ENCODE measurements at regions not wholly inside any gene's neighbourhood (a gene's known extent, or its start where the extent isn't known, plus 50 kb on each side); places are given as distances from the start of the nearest gene placed in this dataset.

DNA sequence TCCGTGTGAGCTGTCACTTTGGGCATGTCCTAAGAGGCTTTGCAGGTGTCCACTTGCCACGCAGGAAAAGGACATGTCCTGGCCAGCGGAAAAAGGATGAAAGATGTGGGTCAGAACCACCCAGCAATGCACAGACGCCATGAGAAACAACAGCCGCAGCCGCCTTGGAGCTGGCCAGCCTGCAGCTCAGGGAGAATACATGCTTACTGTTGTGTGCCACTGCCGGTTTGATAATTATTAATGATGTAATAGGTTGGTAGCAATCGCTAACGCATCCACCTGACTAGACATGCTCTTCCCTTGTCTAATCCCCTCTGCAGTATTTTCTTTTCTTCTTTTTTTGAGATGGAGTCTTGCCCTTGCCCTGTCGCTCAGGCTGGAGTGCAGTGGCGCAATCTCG lies 221.7 kb downstream of the HAUS1 start:
- Histone ChIP-seq H3K36me3 (ENCODE audit: control insufficient read depth, insufficient read depth, low read length) (no peaks in the 10 kb centered on the region), H3K27me3 (ENCODE audit: control insufficient read depth, insufficient read depth, low read length) (no peaks in the 10 kb centered on the region), H3K4me3 (ENCODE audit: low read depth, low read length) (no peak overlapping the region)
- TF ChIP-seq, protein P1, sequence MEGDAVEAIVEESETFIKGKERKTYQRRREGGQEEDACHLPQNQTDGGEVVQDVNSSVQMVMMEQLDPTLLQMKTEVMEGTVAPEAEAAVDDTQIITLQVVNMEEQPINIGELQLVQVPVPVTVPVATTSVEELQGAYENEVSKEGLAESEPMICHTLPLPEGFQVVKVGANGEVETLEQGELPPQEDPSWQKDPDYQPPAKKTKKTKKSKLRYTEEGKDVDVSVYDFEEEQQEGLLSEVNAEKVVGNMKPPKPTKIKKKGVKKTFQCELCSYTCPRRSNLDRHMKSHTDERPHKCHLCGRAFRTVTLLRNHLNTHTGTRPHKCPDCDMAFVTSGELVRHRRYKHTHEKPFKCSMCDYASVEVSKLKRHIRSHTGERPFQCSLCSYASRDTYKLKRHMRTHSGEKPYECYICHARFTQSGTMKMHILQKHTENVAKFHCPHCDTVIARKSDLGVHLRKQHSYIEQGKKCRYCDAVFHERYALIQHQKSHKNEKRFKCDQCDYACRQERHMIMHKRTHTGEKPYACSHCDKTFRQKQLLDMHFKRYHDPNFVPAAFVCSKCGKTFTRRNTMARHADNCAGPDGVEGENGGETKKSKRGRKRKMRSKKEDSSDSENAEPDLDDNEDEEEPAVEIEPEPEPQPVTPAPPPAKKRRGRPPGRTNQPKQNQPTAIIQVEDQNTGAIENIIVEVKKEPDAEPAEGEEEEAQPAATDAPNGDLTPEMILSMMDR (IDR thresholded peaks at IDR 0.05; ENCODE audit: insufficient read depth, low read length, poor library complexity, severe bottlenecking) = no peak
- DNase-seq (ENCODE audit: low read depth) = no peak

DNA sequence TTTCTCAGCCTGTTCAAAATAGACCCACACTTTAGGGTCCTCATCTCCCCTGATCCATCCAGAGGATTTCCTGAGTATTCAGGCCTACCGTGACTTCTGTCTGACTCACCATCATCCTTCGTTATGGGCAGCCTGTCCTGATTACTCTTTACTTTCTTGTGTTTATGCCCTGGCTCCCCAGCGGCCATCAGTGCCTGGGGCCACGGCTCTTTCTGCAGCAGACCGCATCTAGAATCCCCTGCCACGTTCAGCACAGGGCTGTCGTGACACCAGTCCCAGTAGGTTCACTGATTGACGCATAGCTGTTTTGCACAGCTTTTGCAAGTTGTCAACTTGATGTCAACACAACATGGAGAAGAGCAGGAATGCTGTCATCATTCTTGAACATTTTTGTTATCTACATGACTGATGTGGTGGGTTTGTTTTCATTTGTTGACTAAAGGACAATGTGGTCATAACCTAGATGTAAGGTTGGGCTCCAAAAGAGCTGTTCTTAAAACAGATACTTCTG lies 225.6 kb downstream of the HAUS1 start:
- no peak overlapping the region for H3K4me3 ChIP-seq (ENCODE audit: low read depth, low read length)
- DNase-seq (ENCODE audit: low read depth) = no peak
- H3K27me3 ChIP-seq (ENCODE audit: control insufficient read depth, insufficient read depth, low read length) = peaks cover 19% of the 10 kb centered on the region
- TF ChIP-seq, protein P1 (IDR thresholded peaks at IDR 0.05; ENCODE audit: insufficient read depth, low read length, poor library complexity, severe bottlenecking) = no peak
- no peaks in the 10 kb centered on the region for H3K36me3 ChIP-seq (ENCODE audit: control insufficient read depth, insufficient read depth, low read length)

DNA sequence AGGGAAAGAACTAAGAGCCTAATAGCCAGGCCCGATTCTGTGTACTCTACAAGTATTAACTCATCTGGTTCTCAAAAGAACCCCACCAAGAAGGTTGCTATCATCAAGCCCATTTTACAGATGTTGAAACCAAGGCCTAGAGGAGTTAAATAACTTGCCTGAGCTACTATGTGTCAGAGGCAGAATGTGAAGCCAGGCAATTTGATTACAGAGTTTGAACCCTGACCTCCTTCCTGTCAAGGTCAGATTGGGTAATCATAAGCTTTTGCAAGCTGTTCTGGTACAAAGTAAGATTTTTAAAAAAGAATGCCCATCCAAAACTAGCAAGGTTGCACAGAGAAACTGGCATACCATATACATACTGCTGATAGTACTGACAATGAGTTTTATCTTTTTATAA lies 227.1 kb downstream of the HAUS1 start:
- no peak for DNase-seq (ENCODE audit: low read depth)
- H3K4me3 ChIP-seq (ENCODE audit: low read depth, low read length) = no peak overlapping the region
- H3K36me3 ChIP-seq (ENCODE audit: control insufficient read depth, insufficient read depth, low read length) = no peaks in the 10 kb centered on the region
- TF ChIP-seq, protein P1 (IDR thresholded peaks at IDR 0.05; ENCODE audit: insufficient read depth, low read length, poor library complexity, severe bottlenecking) = no peak
- peaks cover 28% of the 10 kb centered on the region for H3K27me3 ChIP-seq (ENCODE audit: control insufficient read depth, insufficient read depth, low read length)

DNA sequence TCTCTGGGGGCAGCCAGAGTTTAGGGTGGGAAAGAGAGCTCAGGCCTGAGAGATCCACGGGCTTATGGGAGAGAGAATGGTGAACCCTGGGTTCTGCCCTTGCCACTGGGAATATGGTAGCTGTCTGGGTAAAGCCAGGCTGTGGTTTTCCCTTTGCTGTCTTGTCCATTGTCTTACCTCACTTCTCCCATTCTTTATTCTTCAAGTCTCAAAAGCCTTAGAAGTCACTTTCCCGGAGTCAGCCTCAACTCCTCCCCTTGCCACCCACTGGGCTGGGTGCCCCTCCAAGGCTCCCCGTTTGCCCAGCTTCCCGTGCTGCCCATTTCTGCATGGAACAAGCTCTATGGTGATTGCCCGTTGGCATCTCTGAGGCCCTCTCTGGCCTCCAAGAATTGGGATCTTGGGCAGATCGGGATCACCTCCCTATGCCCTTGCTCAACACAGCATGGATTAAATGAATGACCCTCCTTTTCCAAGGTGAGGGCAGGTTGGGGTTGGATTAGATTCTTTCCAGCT lies 228.2 kb downstream of the HAUS1 start:
- Histone ChIP-seq H3K4me3 (ENCODE audit: low read depth, low read length) (no peak overlapping the region), H3K27me3 (ENCODE audit: control insufficient read depth, insufficient read depth, low read length) (peaks cover 28% of the 10 kb centered on the region), H3K36me3 (ENCODE audit: control insufficient read depth, insufficient read depth, low read length) (no peaks in the 10 kb centered on the region)
- TF ChIP-seq, protein P1 (IDR thresholded peaks at IDR 0.05; ENCODE audit: insufficient read depth, low read length, poor library complexity, severe bottlenecking) = no peak
- no peak for DNase-seq (ENCODE audit: low read depth)

DNA sequence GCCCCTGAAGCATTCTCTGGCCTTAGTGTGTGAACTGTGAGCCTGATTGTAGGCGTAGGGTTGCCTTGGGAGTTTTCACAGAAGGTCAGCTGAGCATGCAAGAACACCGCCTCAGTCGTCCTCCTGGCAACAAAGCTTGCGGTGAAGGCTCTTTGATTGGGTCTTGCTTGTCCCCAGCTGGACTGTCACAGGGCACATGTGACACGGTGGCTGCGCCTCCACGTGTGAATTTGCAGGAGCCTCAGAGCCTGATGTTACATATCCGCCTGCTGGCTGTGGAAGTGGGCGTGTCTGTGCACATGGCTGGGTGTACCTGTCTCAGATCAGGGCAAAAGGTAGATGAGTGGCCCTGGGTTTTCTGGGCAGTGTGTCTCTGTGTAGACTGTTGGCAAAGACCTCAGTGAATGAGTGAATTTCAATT lies 228.7 kb downstream of the HAUS1 start:
- peak overlapping the region; percentile 51 for H3K4me3 ChIP-seq (ENCODE audit: low read depth, low read length)
- no peaks in the 10 kb centered on the region for H3K36me3 ChIP-seq (ENCODE audit: control insufficient read depth, insufficient read depth, low read length)
- peaks cover 28% of the 10 kb centered on the region for H3K27me3 ChIP-seq (ENCODE audit: control insufficient read depth, insufficient read depth, low read length)
- TF ChIP-seq, protein P1 (IDR thresholded peaks at IDR 0.05; ENCODE audit: insufficient read depth, low read length, poor library complexity, severe bottlenecking) = no peak
- DNase-seq (ENCODE audit: low read depth) = no peak
